Mammary epithelial cell (primary cell): ENCODE measurements at regions not wholly inside any gene's neighbourhood (a gene's known extent, or its start where the extent isn't known, plus 50 kb on each side); places are given as distances from the start of the nearest gene placed in this dataset.

Experiments
- CTCF ChIP-seq, 2 donors: IDR thresholded peaks in 1 of 2; conservative IDR thresholded peaks in 1 of 2; 2 replicates each; pipeline ENCODE4 v1.5.1; 2011 to 2012; ENCODE audit warnings: inconsistent platforms in 2 of 2, low read length in 2 of 2, mild to moderate bottlenecking in 2 of 2, control low read depth in 1 of 2, low read depth in 1 of 2; ENCODE audit not compliant: insufficient read depth in 1 of 2; ENCODE audit errors: extremely low read depth in 1 of 2
- EZH2 ChIP-seq: IDR thresholded peaks from 2 replicates; pipeline ENCODE4 v1.6.1; 2012; ENCODE audit warnings: low read length, inconsistent platforms, borderline replicate concordance

- TF ChIP-seq CTCF (conservative IDR thresholded peaks at IDR 0.05 in 1 of 2, IDR thresholded peaks at IDR 0.05 in 1 of 2; ENCODE audit: extremely low read depth in 1 of 2, insufficient read depth in 1 of 2, low read depth in 1 of 2, low read length in 2 of 2) (no peak), EZH2 (no peak)
Observed at GRCh38 chr2:181807526-181807925, 84.0 kb upstream of the ITPRID2 start.
